Heart left ventricle (tissue), 16 donors: ENCODE measurements at regions not wholly inside any gene's neighbourhood (a gene's known extent, or its start where the extent isn't known, plus 50 kb on each side); places are given as distances from the start of the nearest gene placed in this dataset.
A peak's percentile ranks its signal among the peaks of the same experiment; 100 is the strongest.

Experiments
- ATAC-seq, 4 donors: fragments of 200-7000 bp; cut with Tn5 transposase; one replicate each; pipeline ENCODE4 v1.9.1; 2020 to 2022; ENCODE audit warnings: moderate library complexity in 4 of 4, mild to moderate bottlenecking in 3 of 4, moderate number of reproducible peaks in 1 of 4
- DNase-seq, 5 donors: peaks; one replicate each; pipeline ENCODE4 v3.0.0-alpha.2; 2020
- H3K27ac ChIP-seq, 12 donors: fragments of 200-600 bp; sonication (generic) in 4 of 12; one replicate each; pipeline versions ENCODE4 v1.5.0 to v1.8.0; 2016 to 2022; ENCODE audit warnings: mild to moderate bottlenecking in 2 of 12
- H3K27me3 ChIP-seq, 9 donors: fragments of 200-600 bp; sonication (generic) in 2 of 9; one replicate each; pipeline versions ENCODE4 v1.5.1 to v1.8.0; 2016 to 2022; ENCODE audit warnings: mild to moderate bottlenecking in 3 of 9
- H3K36me3 ChIP-seq, 9 donors: fragments of 200-600 bp; sonication (generic) in 2 of 9; one replicate each; pipeline versions ENCODE4 v1.5.0 to v1.8.0; 2018 to 2022; ENCODE audit warnings: mild to moderate bottlenecking in 2 of 9
- H3K4me1 ChIP-seq, 12 donors: fragments of 200-600 bp; sonication (generic) in 4 of 12; one replicate each; pipeline versions ENCODE4 v1.5.0 to v1.8.0; 2016 to 2022; ENCODE audit warnings: mild to moderate bottlenecking in 3 of 12
- H3K4me3 ChIP-seq, 12 donors: fragments of 200-600 bp; sonication (generic) in 4 of 12; one replicate each; pipeline versions ENCODE4 v1.5.0 to v1.8.0; 2017 to 2022; ENCODE audit warnings: mild to moderate bottlenecking in 9 of 12, moderate library complexity in 4 of 12
- H3K9me3 ChIP-seq, 12 donors: fragments of 200-600 bp; sonication (generic) in 4 of 12; one replicate each; pipeline versions ENCODE4 v1.5.0 to v1.8.0; 2016 to 2022; ENCODE audit warnings: mild to moderate bottlenecking in 1 of 12
- POLR2A ChIP-seq, 2 donors: fragments of 450-650 bp; IDR thresholded peaks; one replicate each; pipeline ENCODE4 v1.6.1; 2017; ENCODE audit warnings: antibody characterized with exemption in 2 of 2, mild to moderate bottlenecking in 2 of 2, moderate library complexity in 2 of 2
- WGBS, 4 donors: extraction: QIAGEN DNeasy Blood & Tissue Kit in 2 of 4; methylation state at CpG; one replicate each; pipeline versions ENCODE4 v1.1.5 to v1.1.7; 2013 to 2018; 5-methylcytosine and 5-hydroxymethylcytosine counted together
- intact Hi-C, 10 donors: fragments of 100-400 bp; cut with DNase I; formaldehyde crosslinking; loops; one replicate each; pipeline versions ENCODE4 v1.11.1 to v1.14.2; 2022
- TF ChIP-seq, protein P1 (sequence below), 12 donors: fragments of 200-600 bp; sonication (generic) in 4 of 12; IDR thresholded peaks; one replicate each; pipeline versions ENCODE4 v1.5.0 to v1.8.0; 2018 to 2022; ENCODE audit warnings: antibody characterized with exemption in 12 of 12, mild to moderate bottlenecking in 5 of 12
- donor health status: ischemic (EF 13 %, LVEDD 7.1; RV severe dilation, severe dysfunction).
- donor health status: healthy with polysubstance abuse.
- donor health status: DM: no; HTN: yes; CAD: no.
- donor health status: DM: no; HTN: no; CAD: no.
- donor health status: ischemic (EF 25% LVEDD 6.9; RV normal size, moderate dysfunction).
- donor health status: ischemic (EF 25% LVEDD 5.7; RV mildly dilated, moderate dysfunction).
- donor health status: healthy.
- donor health status: DM: yes; HTN: yes; CAD: no.
- donor health status: ischemic (EF 35%, LVEDD 5.7; RV mildly dilated, moderate dysfunction).
- donor health status: nonischemic (EF 11% LVEDD 7.7; RV severe dilation, severe dysfunction).
- donor health status: DM: yes; HTN: yes; CAD: no.
- donor health status: PGD.
- donor health status: ischemic (EF 29% LVEDD 5.4; RV normal size, mild dysfunction).
- donor health status: nonischemic (EF 23%, LVEDD 6.1; RV moderate dilation, normal function).

DNA sequence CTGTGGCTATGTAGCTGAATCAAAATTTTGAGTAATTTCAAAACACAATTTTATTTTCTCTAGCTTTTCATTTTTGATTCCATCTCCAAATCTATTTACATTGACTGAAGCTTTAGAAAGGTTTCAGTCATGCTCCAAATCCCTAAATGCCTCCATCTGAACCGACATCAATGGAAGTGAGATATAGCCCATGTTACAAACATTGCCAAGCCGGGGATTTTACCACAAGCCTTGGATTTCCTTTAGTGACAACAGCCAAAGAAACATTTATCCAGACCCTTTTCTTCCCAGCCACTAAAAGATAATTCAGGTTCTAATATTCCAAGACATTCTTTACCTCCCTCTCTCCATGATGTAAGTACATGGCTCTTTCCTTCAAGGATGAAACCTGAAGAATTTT lies 1087.7 kb upstream of the SEMA6A start:
- intact Hi-C loops = no loop called here
- 80 to 84% (median 83%) methylated on average over 2 of the region's 2 CpGs for WGBS, 4 donors
- Histone ChIP-seq H3K4me3 (no peak overlapping the region), H3K4me1 (no peaks in the 10 kb centered on the region), H3K27ac (no peak overlapping the region), H3K27me3 (no peaks in the 10 kb centered on the region), H3K36me3 (no peaks in the 10 kb centered on the region), H3K9me3 (peaks cover 0 to 3% (median 0%) of the 10 kb centered on the region in 12 donors)
- ATAC-seq = no peak
- no peak for DNase-seq
- TF ChIP-seq POLR2A (IDR thresholded peaks at IDR 0.05) = no peak
- TF ChIP-seq, protein P1, sequence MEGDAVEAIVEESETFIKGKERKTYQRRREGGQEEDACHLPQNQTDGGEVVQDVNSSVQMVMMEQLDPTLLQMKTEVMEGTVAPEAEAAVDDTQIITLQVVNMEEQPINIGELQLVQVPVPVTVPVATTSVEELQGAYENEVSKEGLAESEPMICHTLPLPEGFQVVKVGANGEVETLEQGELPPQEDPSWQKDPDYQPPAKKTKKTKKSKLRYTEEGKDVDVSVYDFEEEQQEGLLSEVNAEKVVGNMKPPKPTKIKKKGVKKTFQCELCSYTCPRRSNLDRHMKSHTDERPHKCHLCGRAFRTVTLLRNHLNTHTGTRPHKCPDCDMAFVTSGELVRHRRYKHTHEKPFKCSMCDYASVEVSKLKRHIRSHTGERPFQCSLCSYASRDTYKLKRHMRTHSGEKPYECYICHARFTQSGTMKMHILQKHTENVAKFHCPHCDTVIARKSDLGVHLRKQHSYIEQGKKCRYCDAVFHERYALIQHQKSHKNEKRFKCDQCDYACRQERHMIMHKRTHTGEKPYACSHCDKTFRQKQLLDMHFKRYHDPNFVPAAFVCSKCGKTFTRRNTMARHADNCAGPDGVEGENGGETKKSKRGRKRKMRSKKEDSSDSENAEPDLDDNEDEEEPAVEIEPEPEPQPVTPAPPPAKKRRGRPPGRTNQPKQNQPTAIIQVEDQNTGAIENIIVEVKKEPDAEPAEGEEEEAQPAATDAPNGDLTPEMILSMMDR (IDR thresholded peaks at IDR 0.05) = no peak

GRCh38 chr5:117657541-117657940 lies 1082.9 kb upstream of the SEMA6A start:
- Histone ChIP-seq H3K9me3 (peaks cover 0 to 5% (median 0%) of the 10 kb centered on the region in 12 donors), H3K27me3 (no peaks in the 10 kb centered on the region), H3K4me1 (no peaks in the 10 kb centered on the region), H3K4me3 (no peak overlapping the region), H3K27ac (no peak overlapping the region), H3K36me3 (no peaks in the 10 kb centered on the region)
- no peak for TF ChIP-seq POLR2A (IDR thresholded peaks at IDR 0.05)
- TF ChIP-seq, protein P1 (IDR thresholded peaks at IDR 0.05) = no peak
- DNase-seq (no peak), ATAC-seq (no peak)
- intact Hi-C loops = no loop called here
- 64 to 76% (median 73%) methylated on average over 1 of the region's 1 CpG for WGBS, 4 donors

DNA sequence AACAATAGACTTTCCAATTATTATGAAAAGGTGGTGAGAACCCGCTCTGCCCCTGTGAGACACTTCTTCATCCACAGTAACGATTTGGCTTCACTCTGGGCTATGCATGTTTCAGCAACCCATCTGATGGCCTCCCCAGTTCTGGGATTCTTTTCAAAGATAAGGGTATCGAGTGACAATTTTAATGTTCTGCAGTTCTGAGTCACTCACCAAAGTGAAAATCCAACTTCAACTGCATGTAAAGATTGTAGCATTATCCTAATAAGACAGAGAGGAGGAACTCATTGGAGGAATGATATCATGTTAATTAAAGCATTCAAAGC lies 1078.3 kb upstream of the SEMA6A start:
- DNase-seq (no peak), ATAC-seq (no peak)
- Histone ChIP-seq H3K27me3 (no peaks in the 10 kb centered on the region), H3K27ac (no peak overlapping the region), H3K4me3 (no peak overlapping the region), H3K9me3 (peaks cover 0 to 5% (median 0%) of the 10 kb centered on the region in 12 donors), H3K36me3 (no peaks in the 10 kb centered on the region), H3K4me1 (no peaks in the 10 kb centered on the region)
- WGBS, 4 donors = 65 to 75% (median 72%) methylated on average over 3 of the region's 3 CpGs
- TF ChIP-seq, protein P1 (IDR thresholded peaks at IDR 0.05) = no peak
- TF ChIP-seq POLR2A (IDR thresholded peaks at IDR 0.05) = no peak
- intact Hi-C loops = no loop called here

DNA sequence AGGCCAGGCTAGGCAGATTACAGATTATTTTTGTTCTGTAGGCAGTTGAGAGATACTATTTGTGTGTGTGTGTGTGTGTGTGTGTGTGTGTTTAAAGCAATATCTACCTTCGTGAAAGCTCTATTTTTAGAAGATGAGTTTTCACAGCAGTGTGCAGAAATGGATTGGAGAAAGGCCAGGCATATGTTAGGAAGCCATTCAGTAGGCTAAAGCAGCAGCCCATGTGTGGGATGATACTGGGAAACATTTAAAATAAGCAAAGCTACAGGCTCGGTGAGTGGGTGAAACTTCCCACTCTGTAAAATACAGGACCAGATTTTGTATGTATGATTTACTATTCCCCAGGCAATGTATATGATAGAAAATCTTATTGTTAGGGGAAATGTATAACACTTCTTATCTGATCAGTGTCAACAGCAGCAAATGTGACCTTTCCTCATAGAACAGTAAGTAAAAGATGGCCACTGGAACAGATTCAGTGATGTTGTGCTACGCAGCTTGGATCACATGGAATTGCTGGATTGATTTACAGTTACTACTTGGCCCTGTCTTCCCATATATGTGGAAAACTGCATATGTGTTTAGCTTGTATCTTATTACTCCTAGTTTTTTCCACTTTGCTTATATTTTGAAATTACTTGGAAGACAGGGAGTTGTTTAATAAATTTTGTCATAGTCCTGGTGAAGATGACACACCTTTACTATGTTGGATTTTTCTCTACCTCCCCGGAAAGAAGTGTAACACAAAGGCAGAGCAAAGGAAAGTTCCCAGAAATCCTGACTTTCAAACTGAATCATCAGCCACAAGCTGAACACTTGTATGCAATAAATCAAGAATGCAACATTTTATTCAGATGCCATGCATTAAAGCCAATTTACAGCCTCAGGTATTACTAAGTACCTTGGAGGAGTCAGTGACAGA lies 1077.7 kb upstream of the SEMA6A start:
- no peaks in the 10 kb centered on the region for H3K4me1 ChIP-seq
- 48 to 57% (median 51%) methylated on average over 4 of the region's 4 CpGs for WGBS, 4 donors
- no peak overlapping the region for H3K27ac ChIP-seq
- no peak for DNase-seq
- ATAC-seq = peak in 3 of 4 donors; percentile 45 to 73 (median 58)
- intact Hi-C loops = no loop called here
- H3K9me3 ChIP-seq = peaks cover 0 to 5% (median 0%) of the 10 kb centered on the region in 12 donors
- no peak overlapping the region for H3K4me3 ChIP-seq
- no peaks in the 10 kb centered on the region for H3K27me3 ChIP-seq
- H3K36me3 ChIP-seq = no peaks in the 10 kb centered on the region
- TF ChIP-seq, protein P1 (IDR thresholded peaks at IDR 0.05) = no peak
- TF ChIP-seq POLR2A (IDR thresholded peaks at IDR 0.05) = no peak
